Endothelial cell of umbilical vein (primary cell): ENCODE measurements at regions not wholly inside any gene's neighbourhood (a gene's known extent, or its start where the extent isn't known, plus 50 kb on each side); places are given as distances from the start of the nearest gene placed in this dataset.

Experiments used
- BruUV-seq: library from RNA; stranded (reverse); fragments of 400-500 nt; replicated peaks from 2 replicates; lab custom pipeline; 2021; lab: Mats Ljungman, UMichigan
- CTCF ChIA-PET: fragments of 300-600, 350-600 bp; sonication (Branson Sonifier 250); formaldehyde crosslinking; loops from one replicate; lab custom pipeline; 2021; ENCODE audit warnings: antibody characterized with exemption, inconsistent platforms; lab: Charles Lee
- POLR2A ChIA-PET: fragments of 300-600, 350-600 bp; sonication (Branson Sonifier 250); formaldehyde crosslinking; loops from one replicate; lab custom pipeline; 2021; ENCODE audit warnings: antibody characterized with exemption, inconsistent platforms; lab: Charles Lee
- DNase-seq: peaks from one replicate; pipeline ENCODE4 v3.0.0-alpha.2; 2011; ENCODE audit warnings: low read depth, low spot score
- FAIRE-seq: peaks from 2 replicates; lab custom pipeline; 2011; peaks lifted over from hg19 to GRCh38; lab: Jason Lieb, UNC
- H2AFZ ChIP-seq: 2 replicates; pipeline ENCODE4 v1.6.0; 2012; ENCODE audit warnings: low read depth, low read length, control low read depth, inconsistent platforms
- H3K27ac ChIP-seq: 2 replicates; pipeline ENCODE4 v1.5.1; 2011; ENCODE audit warnings: low read depth, mild to moderate bottlenecking, control low read depth, low read length, moderate library complexity; ENCODE audit not compliant: insufficient read depth
- H3K27me3 ChIP-seq, 2 experiments: 2 replicates each; pipeline versions ENCODE4 v1.6.0 to v1.6.1; 2011; ENCODE audit warnings: low read length in 2 of 2, mixed read lengths in 1 of 2; ENCODE audit not compliant: control insufficient read depth in 2 of 2, insufficient read depth in 2 of 2
- H3K36me3 ChIP-seq, 2 experiments: 2 replicates in 1 of 2; 3 replicates in 1 of 2; pipeline ENCODE4 v1.5.1; 2011; ENCODE audit warnings: low read length in 2 of 2, mild to moderate bottlenecking in 1 of 2, moderate library complexity in 1 of 2; ENCODE audit not compliant: control insufficient read depth in 2 of 2, insufficient read depth in 2 of 2; ENCODE audit errors: extremely low read depth in 1 of 2
- H3K4me1 ChIP-seq: 3 replicates; pipeline ENCODE4 v1.5.1; 2011; ENCODE audit warnings: mild to moderate bottlenecking, low read length; ENCODE audit not compliant: control insufficient read depth, insufficient read depth; ENCODE audit errors: extremely low read depth
- H3K4me2 ChIP-seq: 2 replicates; pipeline ENCODE4 v1.6.1; 2011; ENCODE audit warnings: low read length, control low read depth, mixed read lengths; ENCODE audit not compliant: insufficient read depth
- H3K4me3 ChIP-seq, 3 experiments: fragments of 200-600 bp in 1 of 3; sonication (generic), shearing (Covaris generic) in 1 of 3; replicated peaks in 1 of 3; 2 replicates each; pipeline ENCODE4 v1.5.1; 2011 to 2016; ENCODE audit warnings: control low read depth in 3 of 3, low read length in 3 of 3, mild to moderate bottlenecking in 2 of 3, inconsistent platforms in 1 of 3, low read depth in 1 of 3, moderate library complexity in 1 of 3; ENCODE audit not compliant: insufficient read depth in 1 of 3
- H3K79me2 ChIP-seq: 2 replicates; pipeline ENCODE4 v1.6.0; 2012; ENCODE audit warnings: low read length, inconsistent platforms; ENCODE audit not compliant: control insufficient read depth, insufficient read depth
- H3K9ac ChIP-seq: replicated peaks from 2 replicates; pipeline ENCODE3; 2011; ENCODE audit warnings: low read length, control low read depth; ENCODE audit not compliant: insufficient read depth; ENCODE audit errors: extremely low read depth
- H3K9me1 ChIP-seq: replicated peaks from 3 replicates; pipeline ENCODE4 v1.6.0; 2011; ENCODE audit warnings: mild to moderate bottlenecking, low read length; ENCODE audit not compliant: control insufficient read depth, insufficient read depth; ENCODE audit errors: extremely low read depth
- H3K9me3 ChIP-seq: replicated peaks from 2 replicates; pipeline ENCODE4 v1.5.1; 2012; ENCODE audit warnings: low read length, inconsistent platforms; ENCODE audit not compliant: control insufficient read depth, insufficient read depth
- H4K20me1 ChIP-seq: replicated peaks from 2 replicates; pipeline ENCODE3; 2011; ENCODE audit warnings: mild to moderate bottlenecking, low read length; ENCODE audit not compliant: control insufficient read depth, insufficient read depth; ENCODE audit errors: extremely low read depth
- CTCF ChIP-seq, 2 donors: IDR thresholded peaks; 1 replicate in 1 of 2; 2 replicates in 1 of 2; pipeline ENCODE4 v1.5.1; 2011; ENCODE audit warnings: low read length in 2 of 2, mild to moderate bottlenecking in 2 of 2, moderate library complexity in 2 of 2, control low read depth in 1 of 2, inconsistent platforms in 1 of 2, low read depth in 1 of 2; ENCODE audit not compliant: insufficient read depth in 1 of 2; ENCODE audit errors: extremely low read depth in 1 of 2
- EZH2 ChIP-seq: IDR thresholded peaks from 2 replicates; pipeline ENCODE4 v1.6.1; 2012; ENCODE audit warnings: borderline replicate concordance, low read depth, mild to moderate bottlenecking, moderate library complexity, low read length, inconsistent platforms; ENCODE audit not compliant: severe bottlenecking
- FOS ChIP-seq: IDR thresholded peaks from 2 replicates; pipeline ENCODE4 v1.6.1; 2011; ENCODE audit warnings: mild to moderate bottlenecking, low read length, moderate library complexity, borderline replicate concordance; ENCODE audit not compliant: insufficient read depth
- GATA2 ChIP-seq: IDR thresholded peaks from 2 replicates; pipeline ENCODE4 v1.7.0; 2011; ENCODE audit warnings: low read depth, mild to moderate bottlenecking, moderate library complexity, mixed read lengths, low read length; ENCODE audit not compliant: insufficient read length, insufficient read depth
- JUN ChIP-seq: IDR thresholded peaks from 2 replicates; pipeline ENCODE4 v1.6.1; 2011; ENCODE audit warnings: borderline replicate concordance, low read depth; ENCODE audit not compliant: insufficient read length, insufficient read depth
- MAX ChIP-seq: IDR thresholded peaks from 2 replicates; pipeline ENCODE4 v1.6.1; 2011; ENCODE audit not compliant: insufficient read depth, insufficient read length
- MYC ChIP-seq: IDR thresholded peaks from one replicate; pipeline ENCODE4 v1.6.1; 2011; ENCODE audit warnings: mild to moderate bottlenecking, low read depth, low read length
- POLR2A ChIP-seq: IDR thresholded peaks from 2 replicates; pipeline ENCODE4 v1.6.1; 2012; ENCODE audit warnings: low read depth, mild to moderate bottlenecking, control low read depth, low read length
- POLR2AphosphoS5 ChIP-seq: IDR thresholded peaks from 2 replicates; pipeline ENCODE4 v1.6.1; 2012; ENCODE audit warnings: low read depth, mild to moderate bottlenecking, control low read depth, low read length, moderate library complexity; ENCODE audit not compliant: insufficient read depth
- dilution Hi-C: fragments of 300-500 bp; cut with MboI; formaldehyde crosslinking; loops from one replicate; pipeline ENCODE4 v1.15.0; 2019; ENCODE audit warnings: low sequenced_read_pairs; ENCODE audit not compliant: extremely low pct_ligation_motif_present
- intact Hi-C: fragments of 100-400 bp; cut with micrococcal nuclease; formaldehyde crosslinking; loops from one replicate; pipeline ENCODE4 v1.10.0; 2022

GRCh38 chr7:68109299-68109698 lies 1112.7 kb downstream of the TYW1 start:
- intact Hi-C loops (no loop called here), dilution Hi-C loops (no loop called here)
- Histone ChIP-seq H3K9ac (no peak overlapping the region), H3K4me2 (no peak overlapping the region), H3K36me3 (no peaks in the 10 kb centered on the region), H3K4me3 (no peak overlapping the region), H3K27me3 (no peaks in the 10 kb centered on the region), H3K27ac (no peak overlapping the region), H3K4me1 (no peaks in the 10 kb centered on the region), H3K79me2 (no peaks in the 10 kb centered on the region), H2AFZ (no peak overlapping the region), H4K20me1 (no peaks in the 10 kb centered on the region), H3K9me1 (no peaks in the 10 kb centered on the region), H3K9me3 (peaks cover 5% of the 10 kb centered on the region)
- ChIA-PET CTCF (no interaction called here), POLR2A (no interaction called here)
- DNase-seq (no peak), FAIRE-seq (no peak)
- TF ChIP-seq JUN: no peak
- no peak for TF ChIP-seq MYC
- TF ChIP-seq CTCF (IDR thresholded peaks at IDR 0.05; ENCODE audit: extremely low read depth in 1 of 2, insufficient read depth in 1 of 2, low read depth in 1 of 2, low read length in 2 of 2): no peak
- no peak for TF ChIP-seq POLR2A
- no peak for TF ChIP-seq EZH2
- TF ChIP-seq FOS: no peak
- TF ChIP-seq MAX: no peak
- TF ChIP-seq POLR2AphosphoS5: no peak
- TF ChIP-seq GATA2: no peak
- BruUV-seq: no TSS peak
